OCI-LY1 (cell line): ENCODE measurements at regions not wholly inside any gene's neighbourhood (a gene's known extent, or its start where the extent isn't known, plus 50 kb on each side); places are given as distances from the start of the nearest gene placed in this dataset.

Experiments
- H2AFZ ChIP-seq: fragments of 200-600 bp; sonication (generic), shearing (Covaris generic); 2 replicates; pipeline ENCODE4 v1.6.0; 2014; ENCODE audit warnings: antibody characterized with exemption, mild to moderate bottlenecking, low read length
- H3F3A ChIP-seq: fragments of 200-600 bp; sonication (generic), shearing (Covaris generic); 2 replicates; pipeline ENCODE4 v1.6.0; 2014; ENCODE audit warnings: mild to moderate bottlenecking, antibody characterized with exemption, low read length, moderate library complexity; ENCODE audit not compliant: insufficient read depth
- H3K27ac ChIP-seq: fragments of 200-600 bp; sonication (generic); 2 replicates; pipeline ENCODE4 v1.5.1; 2014; ENCODE audit warnings: low read length, mixed run types, mild to moderate bottlenecking, low read depth; ENCODE audit not compliant: poor library complexity, severe bottlenecking
- H3K27me3 ChIP-seq: fragments of 200-600 bp; sonication (generic); 2 replicates; pipeline ENCODE4 v1.6.0; 2014; ENCODE audit warnings: antibody characterized with exemption, mild to moderate bottlenecking, low read length, moderate library complexity; ENCODE audit not compliant: insufficient read depth
- H3K36me3 ChIP-seq: fragments of 200-600 bp; sonication (generic); 2 replicates; pipeline ENCODE4 v1.6.1; 2014; ENCODE audit warnings: mild to moderate bottlenecking, antibody characterized with exemption, low read length, moderate library complexity, mixed read lengths; ENCODE audit not compliant: insufficient read depth
- H3K4me1 ChIP-seq: fragments of 200-600 bp; sonication (generic); 2 replicates; pipeline ENCODE4 v1.5.1; 2014; ENCODE audit warnings: mild to moderate bottlenecking, low read length, moderate library complexity; ENCODE audit not compliant: insufficient read depth, severe bottlenecking
- H3K4me2 ChIP-seq: fragments of 200-600 bp; sonication (generic), shearing (Covaris generic); 2 replicates; pipeline ENCODE4 v1.6.1; 2014; ENCODE audit warnings: low read length
- H3K4me3 ChIP-seq: fragments of 200-600 bp; sonication (generic); 2 replicates; pipeline ENCODE4 v1.5.1; 2014; ENCODE audit warnings: low read length, low read depth, mild to moderate bottlenecking, mixed read lengths; ENCODE audit not compliant: poor library complexity, severe bottlenecking
- H3K79me2 ChIP-seq: fragments of 200-600 bp; shearing (Covaris generic); 2 replicates; pipeline ENCODE4 v1.6.1; 2016; ENCODE audit warnings: mixed run types, low read length, mixed read lengths; ENCODE audit not compliant: insufficient read depth
- H3K9ac ChIP-seq: fragments of 200-600 bp; sonication (generic), shearing (Covaris generic); 2 replicates; pipeline ENCODE4 v1.6.1; 2014; ENCODE audit warnings: mild to moderate bottlenecking, low read length, mixed read lengths
- H3K9me2 ChIP-seq: fragments of 200-600 bp; sonication (generic), shearing (Covaris generic); 2 replicates; pipeline ENCODE4 v1.6.1; 2014; ENCODE audit warnings: low read depth, mild to moderate bottlenecking, low read length, mixed read lengths
- H3K9me3 ChIP-seq: fragments of 200-600 bp; shearing (Covaris generic); 2 replicates; pipeline ENCODE4 v1.6.1; 2014; ENCODE audit warnings: low read length, mixed read lengths
- H4K20me1 ChIP-seq: fragments of 200-600 bp; sonication (generic), shearing (Covaris generic); 2 replicates; pipeline ENCODE4 v1.6.0; 2016; ENCODE audit warnings: mild to moderate bottlenecking, low read length; ENCODE audit not compliant: insufficient read depth
- EZH2 ChIP-seq: fragments of 200-600 bp; sonication (generic), shearing (Covaris generic); IDR thresholded peaks from 2 replicates; pipeline ENCODE4 v1.8.0; 2017; ENCODE audit warnings: borderline replicate concordance, mixed run types, mild to moderate bottlenecking, antibody characterized with exemption, low read length, moderate library complexity, mixed read lengths
- TF ChIP-seq, protein P1 (sequence below): fragments of 200-600 bp; sonication (generic), shearing (Covaris generic); IDR thresholded peaks from 2 replicates; pipeline ENCODE4 v1.5.1; 2017; ENCODE audit warnings: mild to moderate bottlenecking, antibody characterized with exemption, low read length, moderate library complexity, mixed read lengths

DNA sequence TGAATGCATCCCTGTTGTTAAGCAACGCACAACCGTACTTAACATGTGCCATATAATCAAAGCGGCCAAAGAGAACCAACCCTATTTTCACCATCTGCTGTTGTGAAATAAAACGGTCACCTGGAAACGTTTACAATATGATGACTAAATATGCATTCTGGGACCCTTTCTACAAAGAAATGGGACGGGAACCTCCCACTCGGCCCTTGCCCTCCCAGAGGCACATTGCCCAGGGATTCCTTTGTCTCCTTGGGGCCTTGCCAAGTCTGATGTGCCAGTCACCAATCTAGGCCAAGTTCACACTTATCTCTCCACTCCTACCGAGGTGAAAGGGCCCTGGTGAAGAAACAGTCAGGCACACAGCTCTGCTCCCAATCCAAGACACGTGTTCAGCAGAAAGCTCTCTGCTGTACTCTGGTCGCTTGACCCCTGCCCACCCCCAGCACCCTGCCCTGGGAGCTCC is 427.4 kb upstream of the JARID2 start:
- Histone ChIP-seq H3K4me3 (no peak overlapping the region), H3K9ac (no peak overlapping the region), H2AFZ (no peak overlapping the region), H3K9me2 (no peaks in the 10 kb centered on the region), H4K20me1 (no peaks in the 10 kb centered on the region), H3K27ac (no peak overlapping the region), H3K36me3 (no peaks in the 10 kb centered on the region), H3K9me3 (no peaks in the 10 kb centered on the region), H3F3A (no peaks in the 10 kb centered on the region), H3K27me3 (no peaks in the 10 kb centered on the region), H3K4me1 (no peaks in the 10 kb centered on the region), H3K79me2 (no peaks in the 10 kb centered on the region), H3K4me2 (no peak overlapping the region)
- no peak for TF ChIP-seq EZH2
- TF ChIP-seq, protein P1, sequence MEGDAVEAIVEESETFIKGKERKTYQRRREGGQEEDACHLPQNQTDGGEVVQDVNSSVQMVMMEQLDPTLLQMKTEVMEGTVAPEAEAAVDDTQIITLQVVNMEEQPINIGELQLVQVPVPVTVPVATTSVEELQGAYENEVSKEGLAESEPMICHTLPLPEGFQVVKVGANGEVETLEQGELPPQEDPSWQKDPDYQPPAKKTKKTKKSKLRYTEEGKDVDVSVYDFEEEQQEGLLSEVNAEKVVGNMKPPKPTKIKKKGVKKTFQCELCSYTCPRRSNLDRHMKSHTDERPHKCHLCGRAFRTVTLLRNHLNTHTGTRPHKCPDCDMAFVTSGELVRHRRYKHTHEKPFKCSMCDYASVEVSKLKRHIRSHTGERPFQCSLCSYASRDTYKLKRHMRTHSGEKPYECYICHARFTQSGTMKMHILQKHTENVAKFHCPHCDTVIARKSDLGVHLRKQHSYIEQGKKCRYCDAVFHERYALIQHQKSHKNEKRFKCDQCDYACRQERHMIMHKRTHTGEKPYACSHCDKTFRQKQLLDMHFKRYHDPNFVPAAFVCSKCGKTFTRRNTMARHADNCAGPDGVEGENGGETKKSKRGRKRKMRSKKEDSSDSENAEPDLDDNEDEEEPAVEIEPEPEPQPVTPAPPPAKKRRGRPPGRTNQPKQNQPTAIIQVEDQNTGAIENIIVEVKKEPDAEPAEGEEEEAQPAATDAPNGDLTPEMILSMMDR = no peak

DNA sequence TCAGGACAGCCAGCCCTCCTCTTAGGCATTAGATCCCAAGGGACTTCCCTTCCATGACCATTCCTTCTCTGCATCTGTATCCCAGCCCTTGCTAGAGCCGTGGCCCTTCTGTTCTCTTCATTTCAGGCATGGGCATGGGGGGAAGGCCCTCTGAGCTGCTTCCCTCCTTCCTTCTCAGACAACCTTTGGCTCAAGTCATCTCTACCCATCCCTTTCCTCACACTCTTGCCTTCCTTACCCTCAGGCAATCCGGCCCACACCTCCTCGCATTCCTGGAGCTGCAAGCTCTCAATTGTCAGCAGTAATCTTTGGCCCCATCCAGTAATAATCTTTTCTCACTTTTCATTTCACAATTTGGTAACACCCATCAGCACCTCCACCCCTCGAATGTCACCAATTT is 426.9 kb upstream of the JARID2 start:
- Histone ChIP-seq H3K4me1 (no peaks in the 10 kb centered on the region), H3K4me2 (no peak overlapping the region), H3K9me2 (no peaks in the 10 kb centered on the region), H4K20me1 (no peaks in the 10 kb centered on the region), H3K9me3 (no peaks in the 10 kb centered on the region), H3K9ac (no peak overlapping the region), H3K4me3 (no peak overlapping the region), H2AFZ (no peak overlapping the region), H3K36me3 (no peaks in the 10 kb centered on the region), H3K27me3 (no peaks in the 10 kb centered on the region), H3K79me2 (no peaks in the 10 kb centered on the region), H3K27ac (no peak overlapping the region), H3F3A (no peaks in the 10 kb centered on the region)
- no peak for TF ChIP-seq EZH2
- TF ChIP-seq, protein P1 = no peak

DNA sequence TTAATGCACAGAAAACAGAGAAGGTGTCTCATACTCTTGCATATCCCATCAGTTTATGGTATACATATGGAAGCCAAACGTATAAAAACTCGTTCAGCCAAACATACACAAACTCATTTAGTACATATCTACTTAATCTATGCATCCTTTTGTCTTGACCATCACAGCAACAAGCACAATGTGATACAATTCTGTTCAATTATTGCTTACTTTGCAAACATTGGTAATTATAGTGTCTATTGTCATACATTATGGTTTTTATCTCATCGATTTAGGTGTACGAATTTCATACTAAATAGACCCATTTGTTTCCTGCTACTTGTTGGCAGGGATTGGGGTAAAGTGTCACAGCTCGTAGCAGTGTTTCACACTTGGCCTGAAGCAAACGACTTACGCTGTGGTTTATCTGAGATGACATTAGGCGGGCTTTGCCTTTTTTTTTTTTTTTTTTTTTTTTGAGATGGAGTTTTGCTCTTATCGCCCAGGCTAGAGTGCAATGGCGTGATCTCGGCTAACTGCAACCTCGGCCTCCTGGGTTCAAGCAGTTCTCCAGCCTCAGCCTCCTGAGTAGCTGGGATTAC is 425.9 kb upstream of the JARID2 start:
- Histone ChIP-seq H2AFZ (no peak overlapping the region), H3K9me2 (no peaks in the 10 kb centered on the region), H3K27ac (no peak overlapping the region), H3K36me3 (no peaks in the 10 kb centered on the region), H3K79me2 (no peaks in the 10 kb centered on the region), H3K9ac (no peak overlapping the region), H3K27me3 (no peaks in the 10 kb centered on the region), H3K9me3 (no peaks in the 10 kb centered on the region), H3K4me1 (no peaks in the 10 kb centered on the region), H3F3A (no peaks in the 10 kb centered on the region), H3K4me3 (no peak overlapping the region), H4K20me1 (no peaks in the 10 kb centered on the region), H3K4me2 (no peak overlapping the region)
- TF ChIP-seq, protein P1 = no peak
- TF ChIP-seq EZH2 = no peak
